ENCODE measurements at regions not wholly inside any gene's neighbourhood (a gene's known extent, or its start where the extent isn't known, plus 50 kb on each side); places are given as distances from the start of the nearest gene placed in this dataset.

DNA sequence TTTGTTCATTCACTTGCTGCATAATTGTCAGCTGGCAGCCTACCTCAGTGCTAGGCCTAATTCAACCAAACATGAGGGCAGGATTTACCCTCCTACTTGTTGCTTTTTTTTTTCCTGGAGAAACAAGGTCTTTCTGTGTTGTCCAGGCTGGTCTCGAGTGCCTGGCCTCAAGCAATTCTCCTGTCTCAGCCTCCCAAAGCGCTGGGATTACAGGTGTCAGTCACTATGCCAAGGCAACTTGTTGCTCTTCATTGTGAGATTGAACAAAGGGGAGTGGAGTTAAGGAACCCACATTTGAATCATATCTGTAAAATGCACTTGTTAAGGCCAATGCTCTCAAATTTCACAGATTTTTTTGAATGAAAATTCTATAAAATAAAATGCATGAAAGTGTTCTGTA, 380.5 kb downstream of the TMEM161B start:
- no peak for TF ChIP-seq EZH2 (IDR thresholded peaks at IDR 0.05)
- no peak for TF ChIP-seq POLR2AphosphoS5 (IDR thresholded peaks at IDR 0.05; ENCODE audit: borderline replicate concordance, low read depth, low read length)
- no peak for TF ChIP-seq FOXP2 (optimal IDR thresholded peaks at IDR 0.05; ENCODE audit: control extremely low read depth, extremely low read length, insufficient read depth)
